ENCODE measurements at regions not wholly inside any gene's neighbourhood (a gene's known extent, or its start where the extent isn't known, plus 50 kb on each side); places are given as distances from the start of the nearest gene placed in this dataset.
A peak's percentile ranks its signal among the peaks of the same experiment; 100 is the strongest.
"Not testable (repeated sequence)": the region's sequence is repeated elsewhere in the genome, so short reads cannot be mapped to it uniquely, and the experiment has no call there.

DNA sequence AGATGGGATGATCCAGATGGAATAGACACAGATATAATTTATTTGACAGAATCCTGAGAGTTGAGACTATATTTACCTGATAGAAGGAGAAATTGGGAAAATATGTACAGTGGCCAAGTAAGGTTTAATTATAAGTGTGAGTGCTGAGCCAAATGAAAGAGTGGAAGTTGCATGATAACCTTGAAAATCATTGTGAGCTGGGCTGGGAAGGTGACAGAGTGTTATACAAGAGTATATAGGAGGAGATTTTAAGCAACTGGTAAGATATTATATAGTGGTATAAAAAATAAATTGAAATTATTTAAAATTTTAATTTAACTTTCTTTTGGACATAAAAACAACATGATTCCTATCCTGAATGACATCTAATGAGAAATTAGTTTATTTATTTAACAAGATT lies 340.8 kb downstream of the NUP35 start:
- no peak for DNase-seq

DNA sequence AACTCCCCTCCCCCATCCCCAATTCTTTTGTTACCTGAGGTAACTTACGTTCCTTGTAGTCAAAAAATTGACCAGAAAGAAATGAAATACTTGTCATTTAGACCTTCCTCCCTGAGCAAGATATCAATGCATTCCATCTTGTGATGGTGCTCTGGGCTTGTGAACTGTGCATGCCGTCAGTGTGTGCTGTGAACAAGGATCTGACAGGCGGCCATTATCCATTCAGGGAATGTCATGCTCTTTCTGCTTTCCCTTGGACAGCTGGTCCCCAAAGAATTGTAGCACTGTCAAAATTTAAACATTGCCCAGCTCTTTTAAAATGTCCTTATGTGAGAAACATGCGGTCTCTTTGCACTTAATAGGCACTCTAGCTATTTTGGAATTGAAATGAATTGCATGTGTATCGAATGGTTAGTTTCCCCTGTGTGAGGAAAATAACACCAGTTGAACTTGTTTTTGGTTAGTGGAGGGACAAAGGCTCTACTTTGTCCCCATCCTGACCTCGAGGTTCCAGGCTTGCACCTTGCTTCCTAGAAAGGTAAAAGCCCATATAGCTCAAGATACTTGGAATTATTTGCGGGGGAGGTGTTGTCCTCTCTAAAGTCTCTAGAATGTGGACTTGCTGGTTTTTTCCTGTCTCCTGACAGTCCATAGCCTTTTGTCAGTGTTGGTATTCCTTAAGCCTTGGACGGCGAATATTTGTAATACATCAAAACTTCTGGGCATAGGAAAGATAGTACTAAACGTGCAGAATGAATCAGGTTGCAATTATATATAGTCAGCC lies 350.9 kb downstream of the NUP35 start:
- no peak for DNase-seq

- no peak for DNase-seq
Observed at GRCh38 chr2:183476490-183476889, 352.2 kb downstream of the NUP35 start.

GRCh38 chr2:183477296-183477695 lies 353.1 kb downstream of the NUP35 start:
- DNase-seq = no peak

GRCh38 chr2:183478941-183479595 lies 354.8 kb downstream of the NUP35 start:
- DNase-seq = not testable (repeated sequence)

- DNase-seq = no peak
Observed at GRCh38 chr2:183487326-183487725, 363.1 kb downstream of the NUP35 start.

GRCh38 chr2:183488421-183488820 lies 364.2 kb downstream of the NUP35 start:
- no peak for DNase-seq

- no peak for DNase-seq
Observed at GRCh38 chr2:183490489-183490888, 366.2 kb downstream of the NUP35 start.

DNA sequence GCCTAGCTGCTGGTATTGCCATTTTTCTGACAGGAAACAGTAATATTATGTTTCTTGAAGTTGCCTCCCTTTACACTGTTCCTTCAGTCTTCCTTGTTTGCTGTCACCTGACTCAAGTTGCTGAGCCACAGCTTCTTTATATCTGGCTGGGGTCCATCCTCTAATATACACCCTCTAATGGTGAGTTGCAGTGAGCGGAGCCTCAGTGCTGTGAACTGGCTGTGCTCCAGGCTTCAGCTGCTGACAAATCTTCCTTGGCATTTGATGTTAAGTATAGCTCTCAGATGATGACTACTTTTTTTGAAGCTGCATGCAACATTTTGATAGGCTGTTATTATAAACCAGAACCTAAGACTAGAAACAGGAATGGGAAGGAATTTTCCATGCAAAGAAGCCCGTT lies 366.7 kb downstream of the NUP35 start:
- no peak for DNase-seq

DNA sequence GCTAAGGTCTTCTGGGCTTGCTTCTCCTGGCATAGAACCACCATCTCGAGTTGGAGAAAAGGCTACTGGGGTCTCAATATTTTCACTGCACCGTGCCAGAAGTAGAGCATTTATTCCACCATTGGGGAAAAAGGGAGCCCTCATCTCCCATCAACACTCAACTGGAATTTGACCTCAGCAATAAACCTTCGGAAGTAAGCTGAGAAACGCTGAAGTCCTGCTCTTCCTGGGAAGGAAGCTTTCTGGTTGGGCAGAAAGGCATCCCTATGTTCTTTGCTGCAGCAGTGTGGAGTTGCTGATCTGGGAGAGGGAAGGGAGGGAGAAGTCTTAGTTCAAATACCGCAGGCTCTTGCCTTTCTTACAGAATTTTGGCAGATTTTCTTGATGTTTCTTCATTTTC lies 368.8 kb downstream of the NUP35 start:
- no peak for DNase-seq

GRCh38 chr2:183495079-183495478 lies 370.8 kb downstream of the NUP35 start:
- no peak for DNase-seq

DNA sequence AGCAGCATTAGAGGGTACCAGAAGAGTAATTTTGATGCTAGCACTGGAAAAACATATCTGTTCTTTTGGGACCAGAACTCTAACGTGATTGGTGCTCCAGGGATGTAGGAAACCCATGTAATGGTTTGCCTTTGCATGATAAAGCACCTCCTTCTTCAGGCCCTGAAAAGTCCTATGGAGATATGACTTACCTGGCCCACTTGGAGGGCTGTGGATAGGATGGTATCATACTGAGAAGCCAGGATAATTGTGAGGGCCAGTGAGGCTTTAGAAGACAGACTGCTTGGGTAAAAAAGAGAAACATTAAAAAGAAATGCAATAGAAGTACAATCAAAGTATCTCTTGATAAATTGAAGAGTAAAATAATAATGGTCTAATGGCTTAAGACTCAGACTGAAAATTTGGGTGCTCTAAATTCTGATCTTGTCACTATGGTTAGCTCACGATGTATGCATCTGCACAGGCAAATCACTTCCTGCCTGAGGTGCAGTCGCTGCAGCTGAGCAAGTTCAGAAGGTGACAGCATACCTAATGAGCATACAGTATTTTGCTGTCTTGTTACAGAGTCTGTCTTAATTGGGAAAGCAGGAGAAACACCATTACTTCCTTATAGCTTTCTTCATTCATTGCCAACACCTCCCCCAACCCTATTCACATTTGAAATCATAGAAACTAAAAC lies 371.5 kb downstream of the NUP35 start:
- no peak for DNase-seq

DNA sequence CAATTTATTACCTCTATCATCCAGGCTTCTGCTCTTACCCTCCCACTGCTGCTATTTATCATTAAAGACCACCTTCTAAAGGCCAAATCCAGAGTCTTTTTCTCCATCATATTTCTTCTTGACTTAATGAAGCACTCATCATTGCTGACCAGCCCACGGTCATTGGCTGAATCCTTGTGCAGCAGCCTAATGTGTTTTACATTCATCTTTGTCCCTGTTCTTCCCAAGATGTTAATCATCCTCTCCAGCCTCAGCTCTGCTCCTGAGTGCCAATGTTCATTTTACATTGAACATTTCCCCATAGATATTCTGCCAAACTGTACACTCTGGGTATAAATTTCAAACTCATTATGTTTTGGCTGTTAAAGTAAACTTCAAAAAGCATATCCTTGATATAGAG lies 373.6 kb downstream of the NUP35 start:
- DNase-seq = no peak

GRCh38 chr2:183505911-183506310 lies 381.7 kb downstream of the NUP35 start:
- DNase-seq = no peak

- DNase-seq = no peak
Observed at GRCh38 chr2:183511154-183511553, 386.9 kb downstream of the NUP35 start.

DNA sequence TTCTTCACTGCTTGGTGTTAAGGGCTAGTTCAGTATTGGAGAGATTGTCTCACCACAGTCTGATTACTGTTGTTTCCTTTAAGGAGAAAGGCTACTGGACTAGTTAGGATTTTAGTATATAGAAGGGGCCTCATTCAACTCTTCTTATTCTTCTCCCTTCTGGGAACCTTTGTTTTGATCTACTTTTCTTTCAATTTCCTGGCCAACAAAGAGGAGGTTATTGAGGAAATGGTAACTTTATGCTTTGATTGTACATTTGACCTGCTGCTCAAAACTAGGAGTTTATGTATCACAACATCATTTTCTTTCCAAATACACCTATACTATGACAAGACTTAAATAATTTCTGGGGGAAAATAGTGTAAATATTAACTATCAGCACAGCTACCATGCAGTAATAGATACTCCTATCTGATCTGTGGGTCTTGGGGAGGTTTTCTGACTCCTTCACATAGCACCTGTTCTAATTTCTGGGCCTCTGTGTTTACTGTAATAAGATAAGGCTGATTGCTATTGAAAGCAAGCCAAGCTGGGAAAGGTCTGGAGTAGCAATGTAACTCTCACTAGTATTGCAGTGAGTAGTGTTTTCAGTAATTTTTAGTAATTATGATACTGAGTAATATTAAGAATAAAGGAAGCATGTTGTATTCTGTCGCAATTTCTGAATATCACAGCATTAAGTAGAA lies 395.3 kb downstream of the NUP35 start:
- DNase-seq = peak; percentile 62

DNA sequence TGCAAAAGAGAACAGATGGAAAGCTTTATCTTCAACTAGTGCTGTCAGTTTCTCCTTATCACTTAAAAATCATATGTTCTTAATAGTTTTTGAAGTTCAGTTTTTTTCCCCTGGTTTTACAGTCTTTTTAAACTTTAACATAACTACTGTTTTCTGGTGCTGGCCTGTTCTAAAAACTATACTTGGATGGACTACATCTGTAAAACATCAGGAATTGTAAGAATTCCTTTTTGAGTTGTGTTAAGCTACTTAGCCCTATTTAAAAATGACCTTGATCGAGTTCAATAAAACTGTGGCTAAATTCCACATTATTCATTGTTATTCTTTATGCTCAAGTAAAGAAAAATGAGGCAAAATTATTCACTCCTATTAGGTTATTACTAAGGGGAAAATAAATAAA lies 397.7 kb downstream of the NUP35 start:
- DNase-seq = no peak

DNA sequence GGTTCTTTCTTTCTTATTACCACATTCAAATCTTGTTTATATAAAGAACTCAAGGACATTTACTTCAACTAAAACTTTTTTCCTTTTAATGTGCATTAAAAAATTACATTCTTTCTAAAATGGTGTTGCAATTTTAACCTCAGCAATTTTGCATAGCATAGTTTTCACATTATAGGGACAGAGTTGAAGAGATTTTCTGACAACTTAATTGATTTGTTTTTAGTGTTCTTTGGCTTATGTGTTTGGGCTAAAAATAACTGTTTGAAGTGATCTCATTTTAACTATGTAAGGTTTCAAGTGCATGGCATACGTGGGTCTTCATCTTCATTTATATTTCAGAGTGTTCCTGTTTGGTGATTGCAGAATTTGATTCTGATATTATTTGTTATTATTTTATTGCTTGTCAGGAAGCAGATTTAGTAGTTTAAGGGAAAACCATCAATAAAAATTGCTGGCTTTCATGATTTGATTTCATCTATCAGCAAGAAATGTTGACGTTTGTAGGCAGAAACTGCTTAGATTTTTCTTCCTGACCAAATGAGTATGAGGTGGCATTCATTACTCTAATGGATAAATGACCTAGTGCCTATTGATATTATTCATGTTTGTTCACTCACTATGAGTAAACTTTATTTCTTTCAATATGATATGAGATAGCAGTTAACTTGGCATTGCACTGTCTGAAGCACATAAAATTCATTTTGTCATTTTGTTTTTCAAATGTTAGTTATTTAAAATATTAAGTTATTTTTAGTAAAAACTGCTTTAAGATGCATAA lies 398.4 kb downstream of the NUP35 start:
- no peak for DNase-seq

DNA sequence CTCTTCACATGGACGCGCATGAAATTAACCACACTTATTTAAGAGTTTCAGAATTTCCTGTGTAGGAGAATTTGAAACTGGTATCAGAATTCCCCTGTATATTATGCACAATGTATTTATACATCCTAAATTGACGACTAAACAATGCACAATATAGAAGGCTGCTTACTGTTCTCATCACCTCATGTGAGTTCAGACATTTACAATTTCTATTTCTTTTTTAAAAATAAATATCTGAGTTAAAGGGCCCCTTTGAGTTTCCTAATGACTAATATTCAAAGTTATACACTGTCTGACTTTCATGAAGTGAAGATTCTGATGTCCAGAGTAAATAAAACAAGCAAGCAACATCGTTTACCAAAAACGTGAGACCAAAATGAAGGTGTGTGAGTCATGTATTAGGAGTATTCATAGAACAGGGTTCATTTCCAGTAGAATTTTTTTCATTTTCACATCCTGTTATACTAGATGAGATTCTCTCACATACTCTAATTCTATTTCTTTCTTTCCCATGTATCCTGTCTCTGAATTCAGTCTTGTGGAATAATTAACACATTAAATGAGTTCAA lies 406.2 kb downstream of the NUP35 start:
- DNase-seq = no peak

DNA sequence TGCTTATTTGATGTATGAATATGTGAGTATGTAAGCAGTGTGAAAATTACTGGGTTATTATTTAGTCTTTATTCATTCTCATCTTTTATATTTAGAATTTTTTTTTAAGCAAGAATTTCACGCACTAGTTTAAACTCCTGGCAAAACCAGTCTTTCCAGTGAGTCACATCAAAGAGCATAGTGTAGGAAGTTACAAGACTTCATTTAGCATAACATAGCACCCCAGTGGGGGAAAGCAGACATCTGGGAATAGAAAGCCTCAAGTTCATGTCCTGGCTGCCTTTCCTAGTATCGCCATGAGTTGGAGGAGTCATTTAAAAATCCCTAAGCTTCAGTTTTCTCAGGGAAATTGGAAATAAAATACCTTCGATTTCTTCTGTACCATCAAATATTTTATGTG lies 408.3 kb downstream of the NUP35 start:
- DNase-seq = no peak

DNA sequence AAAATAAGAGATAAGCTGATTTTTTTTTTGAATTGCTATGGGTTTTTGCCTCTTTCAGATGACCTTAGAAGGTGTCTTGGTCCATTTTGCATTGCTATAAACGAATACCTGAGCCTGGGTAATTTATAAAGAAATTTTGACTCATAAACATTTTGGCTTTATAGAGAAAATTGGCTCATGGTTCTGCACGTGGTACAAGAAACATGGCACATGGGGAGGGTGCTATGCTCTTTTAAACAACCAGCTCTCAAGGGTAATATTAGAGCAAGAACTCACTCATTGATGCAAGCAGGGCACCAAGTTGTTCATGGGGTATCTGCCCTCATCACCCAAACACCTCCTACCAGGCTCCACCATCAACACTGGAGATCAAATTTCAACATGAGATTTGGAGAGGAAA lies 408.8 kb downstream of the NUP35 start:
- no peak for DNase-seq

DNA sequence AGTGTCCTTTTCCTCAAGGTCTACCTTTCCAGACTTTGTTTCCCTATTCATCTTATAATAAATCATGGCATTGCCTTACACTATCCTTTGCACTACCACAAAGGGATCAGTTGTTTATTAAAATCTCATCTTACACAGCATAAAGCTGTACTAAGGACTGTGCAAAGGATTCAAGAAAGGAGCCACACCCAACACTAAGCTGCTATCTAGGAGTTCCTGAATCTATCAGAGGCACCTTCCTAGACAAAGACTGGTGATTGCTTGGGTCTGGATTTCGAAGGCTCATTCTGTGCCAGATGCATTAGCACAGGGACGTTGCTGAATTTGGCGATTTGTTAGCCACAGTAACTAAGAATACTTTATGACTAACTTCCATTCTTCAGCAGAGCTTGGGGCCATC lies 412.0 kb downstream of the NUP35 start:
- no peak for DNase-seq
